Stimulated activated naive CD8-positive, alpha-beta T cell treated with anti-CD3 and anti-CD28 coated beads, Interleukin-15, Interleukin-2, amounts not matched to agents 100 U/mL and 50 U/mL, for 24 hours (primary cell): ENCODE measurements at regions not wholly inside any gene's neighbourhood (a gene's known extent, or its start where the extent isn't known, plus 50 kb on each side); places are given as distances from the start of the nearest gene placed in this dataset.

ENCODE experiments used
- ATAC-seq: fragments of 150-1000 bp; cut with Tn5 transposase; one replicate; pipeline ENCODE4 v1.10.0; 2021
- DNase-seq: peaks from one replicate; pipeline ENCODE4 v3.0.0; 2021

GRCh38 chr1:216997831-216998230 lies 274.6 kb upstream of the ESRRG start:
- DNase-seq (no peak), ATAC-seq (no peak)

DNA sequence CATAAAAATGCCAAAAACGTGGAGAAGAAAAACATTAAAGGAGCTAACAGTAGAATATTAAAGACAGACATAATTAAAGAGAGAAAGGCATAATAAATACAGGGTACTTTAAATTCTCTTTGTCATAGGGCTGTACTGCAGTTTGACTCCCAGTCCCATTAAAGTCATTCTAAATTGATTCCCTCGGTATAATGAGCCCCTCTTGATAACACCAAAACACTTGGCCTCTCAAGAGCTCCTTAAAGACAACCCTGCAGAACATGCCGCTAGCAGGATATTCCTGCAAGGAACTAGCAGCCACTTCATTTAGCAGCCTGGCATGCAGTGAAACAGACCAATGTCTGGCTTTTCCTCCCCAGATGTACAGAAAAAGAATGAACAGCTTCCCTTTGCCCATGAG lies 273.8 kb upstream of the ESRRG start:
- DNase-seq (no peak), ATAC-seq (no peak)

DNA sequence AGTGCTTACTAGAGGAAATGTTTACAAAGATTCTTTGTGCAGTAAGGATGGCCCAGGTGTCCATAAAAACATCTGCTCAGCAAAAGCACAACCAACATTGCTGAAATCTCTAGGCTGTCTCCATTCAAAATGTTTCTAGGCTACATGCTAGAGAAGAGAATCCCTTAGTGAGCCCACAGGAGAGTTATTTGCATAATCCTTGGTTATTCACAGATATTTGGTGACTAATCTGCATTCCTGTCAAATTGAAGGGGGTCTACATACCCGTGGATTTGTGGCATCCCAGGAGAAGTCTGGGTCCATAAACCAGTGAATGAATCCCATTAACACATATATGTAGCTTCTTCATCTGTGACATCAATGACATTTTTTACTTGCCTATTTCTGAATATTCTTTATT lies 261.3 kb upstream of the ESRRG start:
- DNase-seq (no peak), ATAC-seq (no peak)

DNA sequence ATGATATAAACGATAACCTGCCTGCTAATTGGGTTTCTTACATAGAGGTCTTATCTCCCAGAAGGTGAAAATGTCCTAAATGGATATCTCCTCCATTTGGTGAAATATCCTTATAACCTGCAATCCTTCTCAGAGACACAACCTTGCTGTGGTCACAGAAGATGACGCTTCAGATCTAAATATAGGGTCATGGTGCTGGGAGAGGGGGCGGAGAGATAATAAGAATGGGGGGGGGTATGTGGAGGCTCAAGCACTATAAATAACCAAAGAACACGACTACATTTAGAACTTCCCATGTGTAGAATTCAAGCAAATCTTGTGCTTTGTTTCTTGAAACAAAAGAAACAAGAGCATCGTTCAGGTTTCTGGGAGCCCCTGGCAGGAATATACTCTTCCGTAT lies 260.6 kb upstream of the ESRRG start:
- ATAC-seq = no peak
- DNase-seq = no peak

- ATAC-seq (no peak), DNase-seq (no peak)
Observed at GRCh38 chr1:216961516-216961915, 238.3 kb upstream of the ESRRG start.

DNA sequence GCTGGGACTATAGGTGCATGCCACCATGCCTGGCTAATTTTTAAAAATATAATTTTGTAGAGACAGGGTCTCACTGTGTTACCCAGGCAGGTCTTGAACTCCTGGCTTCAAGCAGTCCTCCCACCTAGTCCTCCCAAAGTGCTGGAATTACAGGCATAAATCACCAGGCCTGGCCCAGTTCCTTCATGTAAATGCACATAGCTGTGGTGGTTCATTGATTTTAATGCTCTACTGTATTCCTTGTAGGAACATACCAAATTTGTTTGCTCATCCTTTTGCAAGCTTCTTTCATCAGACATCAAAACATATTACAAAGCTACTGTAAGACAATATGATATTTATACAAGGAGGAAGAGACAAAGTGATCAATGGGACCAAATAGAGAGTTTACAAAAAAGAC lies 237.5 kb upstream of the ESRRG start:
- DNase-seq (no peak), ATAC-seq (no peak)

DNA sequence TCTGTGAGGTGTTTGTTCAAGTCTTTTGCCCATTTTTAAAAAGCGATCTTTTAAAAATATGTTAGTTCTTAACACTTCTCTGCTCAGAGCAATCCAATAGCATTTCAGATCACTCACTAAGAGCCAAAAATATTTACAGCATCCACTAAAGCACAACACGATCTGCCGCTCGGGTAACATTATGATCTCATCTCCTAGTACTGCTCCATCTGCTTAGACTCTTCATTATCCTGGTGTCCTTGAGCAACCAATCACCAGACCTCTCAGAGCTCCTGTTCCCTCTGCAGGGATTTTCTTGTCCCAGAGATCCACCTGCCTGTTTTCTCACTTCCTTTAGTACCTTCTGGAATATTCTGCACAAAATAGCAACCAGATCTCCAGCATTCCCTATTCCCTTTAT lies 235.3 kb upstream of the ESRRG start:
- ATAC-seq (no peak), DNase-seq (no peak)

GRCh38 chr1:216953495-216953894 lies 230.3 kb upstream of the ESRRG start:
- ATAC-seq = no peak
- DNase-seq = no peak

GRCh38 chr1:216952864-216953263 lies 229.6 kb upstream of the ESRRG start:
- no peak for ATAC-seq
- DNase-seq = no peak

GRCh38 chr1:216945538-216946080 lies 222.4 kb upstream of the ESRRG start:
- no peak for DNase-seq
- no peak for ATAC-seq

DNA sequence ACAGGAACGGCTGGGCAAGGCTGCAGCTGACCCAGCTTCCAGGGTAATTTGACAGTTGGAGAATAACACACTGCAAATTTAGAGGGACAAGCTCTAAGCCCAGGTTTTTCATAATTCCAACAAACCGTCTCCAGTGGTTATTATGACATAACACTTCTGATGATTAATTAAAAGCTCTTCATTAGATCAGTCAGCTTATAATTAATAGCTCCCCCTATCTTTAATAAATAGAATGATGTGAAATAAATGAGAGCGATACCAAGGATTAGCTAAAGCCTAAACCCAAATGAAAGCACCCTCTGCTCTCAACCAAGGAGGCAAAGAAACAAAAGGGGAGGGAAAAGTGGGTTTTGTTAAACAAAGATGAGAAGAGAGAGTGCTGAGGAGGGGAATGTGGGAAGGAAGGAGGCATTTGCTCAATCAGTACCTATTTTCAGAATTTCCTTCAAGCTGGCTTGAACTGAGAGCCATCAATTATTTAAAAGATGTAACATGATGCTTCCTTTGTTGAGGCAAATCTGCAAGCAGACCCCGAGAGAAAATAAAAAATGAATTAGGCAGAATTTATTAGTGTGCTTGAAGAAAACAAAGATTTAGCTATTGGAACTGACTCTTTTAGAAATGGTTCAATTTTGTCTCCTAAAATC lies 221.8 kb upstream of the ESRRG start:
- ATAC-seq = no peak
- no peak for DNase-seq

- DNase-seq (no peak), ATAC-seq (no peak)
Observed at GRCh38 chr1:216937491-216937890, 214.3 kb upstream of the ESRRG start.

DNA sequence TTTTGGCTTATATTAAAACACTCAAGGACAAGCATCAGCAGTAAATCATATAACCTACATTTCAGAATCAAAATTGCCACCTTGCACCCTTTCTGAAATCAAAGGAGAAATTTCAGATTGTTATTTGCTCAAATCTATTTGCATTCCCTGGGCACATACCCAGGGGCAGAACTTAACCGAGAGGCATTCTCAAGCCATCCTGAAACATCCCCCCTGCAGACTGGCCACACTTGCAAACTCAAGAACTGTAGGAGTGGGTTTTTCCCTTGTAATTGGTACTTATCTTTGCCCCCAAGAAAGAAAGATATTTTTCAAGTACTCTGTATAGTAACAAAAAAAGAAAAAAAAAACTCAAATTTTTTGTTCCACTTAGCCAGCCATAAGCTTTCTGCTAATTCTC lies 213.6 kb upstream of the ESRRG start:
- ATAC-seq (no peak), DNase-seq (no peak)

DNA sequence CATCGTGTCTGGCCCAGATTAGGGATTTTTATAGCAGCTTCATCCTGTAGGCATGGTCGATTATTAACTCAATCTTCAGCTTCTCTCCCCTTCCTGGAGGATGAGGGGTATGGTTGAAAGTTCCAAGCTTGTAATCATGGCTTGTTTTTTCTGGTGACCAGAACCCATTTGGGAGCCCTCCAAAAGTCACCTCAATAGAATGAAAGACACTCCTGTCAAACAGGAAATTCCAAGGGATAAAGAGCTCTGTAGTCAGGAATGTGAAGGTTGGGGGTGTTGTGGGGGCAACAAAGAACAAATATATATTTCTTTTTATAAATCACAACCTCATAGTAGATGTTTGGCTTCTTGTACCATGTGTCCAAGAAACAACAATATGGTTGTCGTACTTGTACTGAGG lies 212.7 kb upstream of the ESRRG start:
- no peak for DNase-seq

DNA sequence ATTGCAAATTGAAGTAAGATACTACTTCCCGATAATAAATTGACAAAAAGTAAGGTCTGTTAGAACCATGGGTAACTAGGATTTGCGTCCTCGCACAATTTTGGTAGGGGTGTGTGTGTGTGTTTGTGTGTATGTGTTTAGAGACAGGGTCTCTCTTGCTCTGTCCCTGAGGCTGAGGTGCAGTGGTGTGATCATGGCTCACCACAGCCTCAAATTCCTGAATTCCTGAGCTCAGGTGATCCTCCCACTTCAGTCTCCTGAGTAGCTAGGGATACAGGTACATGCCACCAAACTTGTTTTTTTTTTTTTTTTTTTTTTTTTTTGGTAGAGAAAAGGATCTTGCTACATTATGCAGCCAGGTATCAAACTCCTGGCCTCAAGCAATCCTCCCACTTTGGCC lies 209.2 kb upstream of the ESRRG start:
- ATAC-seq (no peak), DNase-seq (no peak)

More for the DNA sequence above, 212.7 kb upstream of the ESRRG start:
- no peak for ATAC-seq

DNA sequence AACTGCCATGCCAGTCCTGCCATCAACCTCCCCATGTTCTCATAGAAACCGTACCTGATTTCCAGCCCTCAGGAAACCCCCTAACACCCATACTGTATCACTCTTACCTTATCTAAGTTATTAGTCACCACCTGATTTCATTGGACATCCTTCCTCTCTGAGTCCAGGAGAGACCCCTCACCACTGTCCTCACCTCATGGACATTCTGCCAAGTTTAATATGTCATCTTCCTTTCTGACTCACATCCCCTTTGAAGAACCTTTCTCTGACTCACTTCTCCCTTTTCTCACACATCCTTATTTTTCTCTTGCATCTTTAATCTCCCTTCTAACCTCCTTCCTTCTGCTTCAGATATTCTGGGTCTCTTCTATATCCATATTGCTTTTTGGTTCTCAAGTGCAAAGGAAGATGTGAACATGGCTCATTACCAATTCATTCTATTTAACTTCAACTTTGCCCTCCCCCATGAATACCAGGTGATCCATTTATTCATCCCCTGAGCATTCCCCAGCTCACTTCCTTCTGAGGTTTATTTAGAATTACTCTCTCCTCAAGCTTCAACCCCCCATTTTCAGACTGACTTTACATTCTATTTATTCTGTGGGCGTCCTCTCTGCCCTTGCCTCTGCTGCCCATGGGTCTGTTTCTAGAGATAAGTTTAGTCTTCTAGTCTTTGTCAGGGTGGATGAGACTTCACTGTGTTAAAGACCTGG lies 206.8 kb upstream of the ESRRG start:
- ATAC-seq (no peak), DNase-seq (no peak)

- no peak for ATAC-seq
- no peak for DNase-seq
Observed at GRCh38 chr1:216927633-216928032, 204.4 kb upstream of the ESRRG start.

DNA sequence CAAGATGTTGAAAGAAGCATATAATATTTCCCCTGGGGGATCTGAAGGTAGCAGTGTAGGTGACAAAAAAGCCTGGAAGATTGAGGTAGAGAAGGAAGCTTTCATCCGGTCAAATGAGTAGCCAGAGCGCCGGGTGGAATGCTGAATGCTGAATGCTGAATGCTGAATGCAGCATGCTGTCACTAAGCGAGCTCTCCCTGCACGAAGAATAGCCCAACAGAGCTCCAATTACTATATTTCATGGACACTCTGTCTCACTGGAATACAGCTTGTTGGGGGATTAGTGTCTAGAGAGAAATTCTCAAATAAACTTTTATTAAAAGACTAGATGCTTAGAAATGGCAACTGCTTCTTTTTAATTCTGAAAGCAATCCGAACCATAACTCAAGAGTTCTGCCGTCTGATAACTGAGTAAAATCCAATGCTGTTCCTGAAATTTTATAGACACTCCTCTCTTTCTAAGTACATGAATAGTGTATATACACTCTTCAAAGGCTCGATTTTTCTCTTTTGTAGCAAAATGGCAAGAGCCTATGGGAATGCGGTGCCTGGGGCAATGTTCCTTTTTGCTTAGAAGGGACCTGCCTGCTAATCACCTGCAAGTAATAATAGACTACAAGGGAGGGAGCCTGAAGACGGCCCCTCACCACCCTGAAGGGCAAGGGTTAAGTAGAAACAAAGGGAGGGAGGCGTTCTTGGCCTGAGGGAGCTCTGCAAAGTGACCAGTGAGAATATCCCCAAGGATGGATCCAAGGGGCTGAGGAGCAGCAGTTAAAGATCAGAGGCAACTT lies 203.7 kb upstream of the ESRRG start:
- no peak for DNase-seq
- no peak for ATAC-seq

GRCh38 chr1:216925962-216926625 lies 202.9 kb upstream of the ESRRG start:
- no peak for DNase-seq
- no peak for ATAC-seq

- DNase-seq = no peak
- ATAC-seq = no peak
Observed at GRCh38 chr1:216924732-216925131, 201.5 kb upstream of the ESRRG start.

- no peak for DNase-seq
- no peak for ATAC-seq
Observed at GRCh38 chr1:216923601-216924000, 200.4 kb upstream of the ESRRG start.

DNA sequence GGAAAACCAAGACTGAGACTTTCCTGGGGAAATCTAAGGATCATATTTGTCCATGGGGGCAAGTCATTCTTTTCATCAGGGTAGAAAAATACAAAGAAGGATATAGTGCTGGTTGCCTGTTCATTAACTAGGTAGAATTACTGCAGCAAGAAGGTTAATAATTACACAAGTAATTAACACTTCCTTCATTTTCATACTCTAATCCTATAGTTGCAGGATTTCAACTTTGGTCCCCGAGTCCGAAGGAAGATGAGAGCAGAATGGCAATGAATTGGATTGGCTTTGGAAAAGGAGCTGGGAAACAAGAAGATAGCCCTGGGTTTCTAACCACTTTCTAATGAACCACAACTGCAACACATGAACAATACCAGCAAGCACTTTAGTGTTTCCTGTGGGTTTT lies 199.2 kb upstream of the ESRRG start:
- DNase-seq = no peak
- ATAC-seq = no peak

DNA sequence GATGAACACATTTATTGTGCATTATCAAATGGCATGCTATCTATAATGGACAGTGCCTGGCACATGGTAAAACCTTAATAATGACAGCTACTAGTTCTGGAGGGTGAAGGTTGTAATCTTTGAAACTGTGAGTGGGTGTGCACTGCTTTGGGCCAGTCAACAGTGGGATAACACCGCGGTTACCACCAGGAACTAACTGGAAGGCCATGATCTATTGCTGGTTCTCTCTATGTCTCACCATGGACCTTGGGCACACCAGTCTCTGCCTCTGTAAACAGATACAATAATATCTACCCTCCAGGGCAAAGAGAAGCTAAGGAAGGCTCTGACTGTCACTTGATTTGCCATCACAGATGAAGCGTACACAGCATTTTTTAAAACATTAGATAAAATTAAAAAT lies 198.6 kb upstream of the ESRRG start:
- no peak for ATAC-seq
- DNase-seq = no peak
